Left lung (tissue), 4 donors: ENCODE measurements at regions not wholly inside any gene's neighbourhood (a gene's known extent, or its start where the extent isn't known, plus 50 kb on each side); places are given as distances from the start of the nearest gene placed in this dataset.

Experiments
- ATAC-seq: fragments of 200-7000 bp; cut with Tn5 transposase; one replicate; pipeline ENCODE4 v1.9.1; 2020; ENCODE audit warnings: moderate library complexity
- DNase-seq, 4 donors: peaks; one replicate each; pipeline ENCODE4 v3.0.0-alpha.2; 2013 to 2020
- H3K27ac ChIP-seq, 2 donors: fragments of 200-600 bp; sonication (generic) in 1 of 2; one replicate each; pipeline versions ENCODE4 v1.5.0 to v1.8.0; 2020 to 2021
- H3K27me3 ChIP-seq, 2 donors: fragments of 200-600 bp; sonication (generic) in 1 of 2; one replicate each; pipeline versions ENCODE4 v1.5.0 to v1.8.0; 2020 to 2021
- H3K36me3 ChIP-seq, 2 donors: fragments of 200-600 bp; sonication (generic) in 1 of 2; one replicate each; pipeline versions ENCODE4 v1.5.0 to v1.8.0; 2020 to 2021
- H3K4me1 ChIP-seq, 2 donors: fragments of 200-600 bp; one replicate each; pipeline ENCODE4 v1.8.0; 2021
- H3K4me3 ChIP-seq, 2 donors: fragments of 200-600 bp; sonication (generic) in 1 of 2; one replicate each; pipeline versions ENCODE4 v1.5.0 to v1.8.0; 2020 to 2021; ENCODE audit warnings: mild to moderate bottlenecking in 1 of 2
- H3K9me3 ChIP-seq, 2 donors: fragments of 200-600 bp; sonication (generic) in 1 of 2; one replicate each; pipeline versions ENCODE4 v1.5.0 to v1.8.0; 2020 to 2021
- intact Hi-C, 2 donors: fragments of 100-400 bp; cut with DNase I; formaldehyde crosslinking; loops; one replicate each; pipeline versions ENCODE4 v1.11.2 to v1.14.2; 2022
- TF ChIP-seq, protein P1 (sequence below), 2 donors: fragments of 200-600 bp; sonication (generic) in 1 of 2; IDR thresholded peaks; one replicate each; pipeline versions ENCODE4 v1.5.0 to v1.8.0; 2021; ENCODE audit warnings: antibody characterized with exemption in 2 of 2
- donor health status: DM: no; HTN: yes; CAD: no.
- donor health status: DM: no; HTN: no; CAD: no.

DNA sequence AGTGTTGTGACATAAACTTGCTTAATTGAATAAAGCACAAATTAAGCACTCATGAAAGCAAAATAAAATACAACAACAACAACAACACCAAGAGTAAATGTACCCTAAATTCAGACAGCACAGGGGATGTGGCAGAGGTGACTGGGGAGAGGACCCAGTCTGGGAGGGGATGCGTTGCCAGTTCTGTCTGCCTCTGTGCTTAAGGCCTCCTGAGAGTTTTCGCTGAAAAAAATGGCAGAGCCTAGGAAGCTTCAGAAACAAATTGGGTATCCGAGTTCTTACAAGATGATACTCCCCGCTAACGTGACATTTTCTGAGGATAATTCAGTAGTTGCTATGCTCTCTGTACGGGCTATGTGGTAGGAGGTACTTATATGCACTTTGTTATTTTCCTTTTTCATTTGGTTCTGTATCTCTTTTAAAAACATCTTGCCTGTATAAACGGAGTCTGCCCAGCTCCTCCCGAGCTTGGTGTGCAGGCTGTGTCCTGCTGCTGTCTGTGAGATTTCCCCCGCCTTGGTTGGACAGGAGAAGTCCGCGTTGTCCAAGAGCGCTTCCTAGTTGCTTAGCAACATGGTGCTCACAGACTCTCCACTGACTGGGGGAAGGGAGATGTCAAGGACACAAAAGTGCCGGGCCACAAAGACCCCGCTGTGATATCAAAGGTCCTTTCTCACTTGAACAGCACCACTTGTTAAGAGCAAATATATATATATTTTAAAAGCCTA lies 134.2 kb upstream of the CPHXL start:
- ATAC-seq (peak; percentile 60), DNase-seq (peak in 2 of 4 donors; percentile 56 to 87)
- Histone ChIP-seq H3K36me3 (no peaks in the 10 kb centered on the region), H3K27ac (no peak overlapping the region), H3K9me3 (no peaks in the 10 kb centered on the region), H3K4me3 (no peak overlapping the region), H3K27me3 (peaks cover 0 to 12% of the 10 kb centered on the region in 2 donors), H3K4me1 (no peaks in the 10 kb centered on the region)
- TF ChIP-seq, protein P1, sequence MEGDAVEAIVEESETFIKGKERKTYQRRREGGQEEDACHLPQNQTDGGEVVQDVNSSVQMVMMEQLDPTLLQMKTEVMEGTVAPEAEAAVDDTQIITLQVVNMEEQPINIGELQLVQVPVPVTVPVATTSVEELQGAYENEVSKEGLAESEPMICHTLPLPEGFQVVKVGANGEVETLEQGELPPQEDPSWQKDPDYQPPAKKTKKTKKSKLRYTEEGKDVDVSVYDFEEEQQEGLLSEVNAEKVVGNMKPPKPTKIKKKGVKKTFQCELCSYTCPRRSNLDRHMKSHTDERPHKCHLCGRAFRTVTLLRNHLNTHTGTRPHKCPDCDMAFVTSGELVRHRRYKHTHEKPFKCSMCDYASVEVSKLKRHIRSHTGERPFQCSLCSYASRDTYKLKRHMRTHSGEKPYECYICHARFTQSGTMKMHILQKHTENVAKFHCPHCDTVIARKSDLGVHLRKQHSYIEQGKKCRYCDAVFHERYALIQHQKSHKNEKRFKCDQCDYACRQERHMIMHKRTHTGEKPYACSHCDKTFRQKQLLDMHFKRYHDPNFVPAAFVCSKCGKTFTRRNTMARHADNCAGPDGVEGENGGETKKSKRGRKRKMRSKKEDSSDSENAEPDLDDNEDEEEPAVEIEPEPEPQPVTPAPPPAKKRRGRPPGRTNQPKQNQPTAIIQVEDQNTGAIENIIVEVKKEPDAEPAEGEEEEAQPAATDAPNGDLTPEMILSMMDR (IDR thresholded peaks at IDR 0.05) = no peak
- intact Hi-C loops = no loop called here

DNA sequence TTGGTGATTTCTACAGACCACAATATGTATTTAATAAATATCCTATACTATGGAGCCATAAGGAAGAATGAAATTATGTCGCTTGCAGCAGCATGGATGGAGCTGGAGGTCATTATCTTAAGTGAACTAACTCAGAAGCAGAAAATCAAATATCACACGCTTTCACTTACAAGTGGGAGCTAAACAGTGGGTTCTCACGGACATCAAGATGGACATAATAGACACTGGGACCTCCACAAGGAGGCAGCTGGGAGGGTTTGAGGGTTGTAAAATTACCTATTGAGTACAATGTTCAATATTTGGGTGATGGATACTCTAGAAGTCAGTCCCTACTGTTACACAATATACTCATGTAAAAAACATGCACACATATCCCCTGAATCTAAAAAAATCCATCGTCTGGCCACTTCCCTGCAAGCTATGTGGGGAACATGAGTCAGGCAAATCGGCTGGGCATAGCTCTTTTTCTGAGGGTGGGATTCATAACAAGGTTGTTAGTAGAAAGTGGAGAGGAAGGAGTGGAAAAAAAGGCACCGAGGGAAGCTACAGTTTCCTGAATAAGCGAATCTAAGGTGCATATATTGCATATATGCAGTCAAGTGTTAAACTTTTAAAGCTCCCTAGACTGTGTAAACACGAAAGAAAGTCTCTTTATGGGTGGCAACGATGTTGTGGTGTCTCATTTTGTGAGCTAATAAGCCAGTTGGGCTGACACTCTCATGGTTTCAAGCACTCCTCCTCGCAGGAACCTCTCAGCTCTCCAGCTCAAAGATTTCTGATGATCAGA lies 135.2 kb upstream of the CPHXL start:
- Histone ChIP-seq H3K9me3 (no peaks in the 10 kb centered on the region), H3K36me3 (no peaks in the 10 kb centered on the region), H3K4me3 (no peak overlapping the region), H3K27ac (no peak overlapping the region), H3K27me3 (peaks cover 0 to 12% of the 10 kb centered on the region in 2 donors), H3K4me1 (no peaks in the 10 kb centered on the region)
- TF ChIP-seq, protein P1 (IDR thresholded peaks at IDR 0.05) = no peak
- intact Hi-C loops = no loop called here
- ATAC-seq = no peak
- no peak for DNase-seq

DNA sequence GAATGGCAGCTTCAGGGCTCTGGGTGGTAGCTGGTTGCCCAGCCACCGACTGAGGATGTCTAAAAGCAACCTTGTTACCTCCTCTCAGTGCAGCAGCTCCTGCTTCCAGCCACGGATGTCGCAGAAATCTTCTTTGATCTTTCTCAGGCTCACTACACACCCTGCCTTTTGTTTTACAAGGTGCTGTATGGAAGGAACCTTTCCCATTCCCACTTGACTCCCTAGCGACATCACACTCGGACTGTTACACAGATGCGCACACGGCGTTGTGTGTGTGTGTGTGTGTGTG lies 135.8 kb upstream of the CPHXL start:
- ATAC-seq = no peak
- H3K36me3 ChIP-seq = no peaks in the 10 kb centered on the region
- H3K9me3 ChIP-seq = no peaks in the 10 kb centered on the region
- peaks cover 0 to 12% of the 10 kb centered on the region in 2 donors for H3K27me3 ChIP-seq
- no peak for DNase-seq
- intact Hi-C loops = no loop called here
- H3K27ac ChIP-seq = no peak overlapping the region
- no peaks in the 10 kb centered on the region for H3K4me1 ChIP-seq
- TF ChIP-seq, protein P1 (IDR thresholded peaks at IDR 0.05) = no peak
- no peak overlapping the region for H3K4me3 ChIP-seq

DNA sequence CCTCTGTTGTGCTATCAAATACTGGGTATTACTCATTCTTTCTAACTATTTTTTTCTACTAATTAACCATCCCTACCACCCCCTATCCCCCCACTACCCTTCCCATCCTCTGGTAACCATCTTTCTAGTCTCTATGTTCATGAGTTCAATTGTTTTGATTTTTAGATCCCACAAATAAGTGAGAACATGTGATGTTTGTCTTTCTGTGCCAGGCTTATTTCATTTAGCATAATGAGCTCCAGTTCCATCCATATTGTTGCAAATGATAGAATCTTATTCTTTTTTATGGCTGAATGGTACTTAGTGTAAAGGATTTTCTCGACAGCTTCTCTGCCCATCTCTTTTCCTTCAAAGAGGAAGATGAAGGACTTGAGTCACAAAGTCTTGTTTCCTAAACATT lies 138.0 kb upstream of the CPHXL start:
- H3K4me1 ChIP-seq = no peaks in the 10 kb centered on the region
- H3K27ac ChIP-seq = no peak overlapping the region
- H3K4me3 ChIP-seq = no peak overlapping the region
- peaks cover 0 to 12% of the 10 kb centered on the region in 2 donors for H3K27me3 ChIP-seq
- no peaks in the 10 kb centered on the region for H3K36me3 ChIP-seq
- no peak for ATAC-seq
- DNase-seq = no peak
- TF ChIP-seq, protein P1 (IDR thresholded peaks at IDR 0.05) = no peak
- intact Hi-C loops = no loop called here
- H3K9me3 ChIP-seq = no peaks in the 10 kb centered on the region

DNA sequence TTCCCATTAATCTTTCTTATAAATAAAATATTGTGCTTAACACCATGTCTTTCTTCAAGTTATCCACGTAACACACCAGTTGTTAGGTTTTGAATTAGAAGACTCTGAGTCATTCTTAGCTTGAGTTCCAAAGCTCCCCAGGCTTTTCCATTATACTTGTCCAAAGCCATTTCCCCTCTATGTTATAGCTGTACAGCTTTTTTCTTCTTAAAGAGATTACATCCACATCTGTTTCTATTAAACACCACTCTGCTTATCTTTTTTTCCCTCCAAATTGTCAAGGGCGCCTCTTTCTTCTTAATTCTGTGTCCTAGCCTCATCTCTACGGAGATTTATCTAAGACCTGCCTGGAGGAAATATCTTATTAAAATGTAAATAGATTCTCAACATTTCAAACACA lies 139.4 kb upstream of the CPHXL start:
- no peaks in the 10 kb centered on the region for H3K36me3 ChIP-seq
- DNase-seq (peak in 1 of 4 donors; percentile 7), ATAC-seq (no peak)
- no peaks in the 10 kb centered on the region for H3K9me3 ChIP-seq
- no peak overlapping the region for H3K27ac ChIP-seq
- TF ChIP-seq, protein P1 (IDR thresholded peaks at IDR 0.05) = no peak
- peaks cover 0 to 3% of the 10 kb centered on the region in 2 donors for H3K27me3 ChIP-seq
- H3K4me3 ChIP-seq = no peak overlapping the region
- no peaks in the 10 kb centered on the region for H3K4me1 ChIP-seq
- intact Hi-C loops = no loop called here
